GM21529 (cell line): ENCODE measurements at regions not wholly inside any gene's neighbourhood (a gene's known extent, or its start where the extent isn't known, plus 50 kb on each side); places are given as distances from the start of the nearest gene placed in this dataset.
"Not testable (repeated sequence)": the region's sequence is repeated elsewhere in the genome, so short reads cannot be mapped to it uniquely, and the experiment has no call there.

Experiments used
- ATAC-seq: cut with Tn5 transposase; IDR thresholded peaks from one replicate; pipeline ENCODE4 v1.9.1; 2021; ENCODE audit not compliant: unreplicated experiment

DNA sequence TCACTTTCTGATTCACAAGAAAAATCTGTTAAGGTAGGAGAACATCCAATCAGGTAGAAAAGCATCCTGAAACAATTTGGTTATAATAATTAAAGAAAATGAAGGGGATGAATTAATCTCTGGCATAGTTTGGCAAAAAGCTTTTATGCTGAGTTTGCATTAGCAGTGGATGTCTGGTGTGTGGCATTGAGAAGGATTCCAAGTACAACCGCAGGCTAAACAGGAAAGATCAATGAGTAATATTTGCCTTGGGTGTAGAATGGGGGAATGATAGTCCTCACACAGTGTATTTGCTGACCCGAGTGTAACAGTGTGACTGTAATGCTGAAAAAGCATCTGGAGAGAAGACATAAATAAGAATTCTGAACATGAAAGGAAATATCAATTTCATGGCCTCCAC, 68.3 kb upstream of the SESTD1 start:
- no peak for ATAC-seq

DNA sequence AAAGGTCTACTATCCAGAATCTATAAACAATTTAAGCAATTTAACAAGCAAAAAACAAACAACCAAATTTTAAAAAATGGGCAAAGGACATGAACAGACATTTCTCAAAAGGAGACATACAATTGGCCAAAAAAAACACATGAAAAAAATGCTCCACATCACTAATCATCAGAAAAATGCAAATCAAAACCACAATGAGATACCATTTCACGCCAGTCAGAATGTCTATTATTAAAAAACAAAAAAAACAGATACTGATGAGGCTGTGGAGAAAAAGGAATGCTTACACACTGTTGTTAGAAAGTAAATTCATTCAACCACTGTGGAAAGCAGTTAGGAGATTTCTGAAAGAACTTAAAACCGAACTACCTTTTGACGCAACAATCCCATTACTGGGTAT, 66.4 kb upstream of the SESTD1 start:
- ATAC-seq, result no peak

DNA sequence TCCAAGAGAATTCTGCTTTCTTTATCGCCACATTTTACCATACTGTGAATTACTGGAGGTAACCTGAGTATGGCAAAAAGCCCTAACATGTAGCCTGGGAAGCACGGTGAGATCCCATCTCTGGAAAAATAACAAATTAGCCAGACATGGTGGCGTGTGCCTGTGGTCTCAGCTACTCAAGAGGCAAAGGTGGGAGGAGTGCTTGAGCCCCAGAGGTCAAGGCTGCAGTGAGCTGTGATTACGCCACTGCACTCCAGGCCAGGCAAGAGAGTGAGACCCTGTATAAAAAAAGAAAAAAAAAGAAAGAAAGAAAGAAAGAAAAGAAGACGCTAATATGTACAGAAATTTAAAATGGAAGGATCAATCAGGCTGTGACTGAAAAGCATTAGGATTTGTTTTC, 57.7 kb upstream of the SESTD1 start:
- ATAC-seq, result no peak

DNA sequence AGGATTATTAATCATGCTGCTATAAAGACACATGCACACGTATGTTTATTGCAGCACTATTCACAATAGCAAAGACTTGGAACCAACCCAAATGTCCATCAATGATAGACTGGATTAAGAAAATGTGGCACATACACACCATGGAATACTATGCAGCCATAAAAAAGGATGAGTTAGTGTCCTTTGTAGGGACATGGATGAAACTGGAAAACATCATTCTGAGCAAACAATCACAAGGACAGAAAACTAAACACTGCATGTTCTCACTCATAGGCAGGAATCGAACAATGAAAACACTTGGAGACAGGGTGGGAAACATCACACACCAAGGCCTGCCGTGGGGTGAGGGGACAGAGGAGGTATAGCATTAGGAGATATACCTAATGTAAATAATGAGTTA, 56.4 kb upstream of the SESTD1 start:
- ATAC-seq, result not testable (repeated sequence)

DNA sequence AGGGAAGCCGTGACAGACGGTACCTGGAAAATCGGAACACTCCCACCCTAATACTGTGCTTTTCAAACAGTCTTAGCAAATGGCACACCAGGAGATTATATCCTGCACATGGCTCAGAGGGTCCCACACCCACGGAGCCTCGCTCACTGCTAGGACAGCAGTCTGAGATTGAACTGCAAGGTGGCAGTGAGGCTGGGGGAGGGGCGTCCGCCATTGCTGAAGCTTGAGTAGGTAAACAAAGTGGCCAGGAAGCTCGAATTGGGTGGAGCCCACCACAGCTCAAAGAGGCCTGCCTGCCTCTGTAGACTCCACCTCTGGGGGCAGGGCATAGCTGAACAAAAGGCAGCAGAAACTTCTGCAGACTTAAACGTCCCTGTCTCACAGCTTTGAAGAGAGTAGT, 50.1 kb upstream of the SESTD1 start:
- not testable (repeated sequence) for ATAC-seq
